ENCODE measurements at regions not wholly inside any gene's neighbourhood (a gene's known extent, or its start where the extent isn't known, plus 50 kb on each side); places are given as distances from the start of the nearest gene placed in this dataset.

DNA sequence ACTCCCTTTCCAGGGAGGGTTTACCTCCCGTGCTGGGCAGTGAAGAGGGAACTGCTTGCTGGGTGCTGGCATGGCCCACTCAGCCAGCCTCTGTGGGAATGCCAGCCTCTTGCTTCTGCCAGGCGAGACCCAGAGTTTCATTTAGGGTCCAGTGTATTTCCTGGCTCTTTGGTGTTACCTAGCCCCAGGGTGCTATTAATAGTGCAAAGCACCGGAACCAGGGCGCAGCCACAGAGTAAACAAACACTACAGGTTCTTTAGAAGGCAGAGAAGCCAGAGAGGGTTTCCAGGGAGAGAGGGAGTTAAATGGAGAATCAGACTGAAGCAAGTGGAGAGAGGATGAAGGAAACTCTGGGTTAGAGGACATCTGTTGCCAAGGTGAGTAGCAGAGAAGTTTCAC is 74.9 kb upstream of the SPATA13 start:
- no peak for DNase-seq

DNA sequence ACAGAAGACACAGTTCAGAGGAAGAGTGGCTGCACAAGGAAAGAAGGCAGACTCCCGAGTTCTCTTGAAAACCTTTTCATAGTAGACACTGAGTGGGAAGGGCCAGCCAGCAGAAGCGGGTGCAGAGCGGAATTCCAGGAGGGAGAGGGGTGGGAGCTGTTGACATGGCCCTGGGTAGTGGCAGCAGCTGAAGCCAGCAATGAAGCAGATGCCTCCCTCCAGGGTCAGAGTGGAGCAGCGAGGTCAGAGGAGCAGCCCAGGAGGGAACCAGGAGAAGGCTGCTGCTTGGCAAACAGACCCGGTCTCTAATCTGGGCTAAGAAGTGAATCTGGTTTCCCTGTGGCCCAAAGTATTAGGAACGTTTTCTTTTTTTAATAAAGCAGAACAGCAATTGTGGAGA is 73.9 kb upstream of the SPATA13 start:
- no peak for DNase-seq

DNA sequence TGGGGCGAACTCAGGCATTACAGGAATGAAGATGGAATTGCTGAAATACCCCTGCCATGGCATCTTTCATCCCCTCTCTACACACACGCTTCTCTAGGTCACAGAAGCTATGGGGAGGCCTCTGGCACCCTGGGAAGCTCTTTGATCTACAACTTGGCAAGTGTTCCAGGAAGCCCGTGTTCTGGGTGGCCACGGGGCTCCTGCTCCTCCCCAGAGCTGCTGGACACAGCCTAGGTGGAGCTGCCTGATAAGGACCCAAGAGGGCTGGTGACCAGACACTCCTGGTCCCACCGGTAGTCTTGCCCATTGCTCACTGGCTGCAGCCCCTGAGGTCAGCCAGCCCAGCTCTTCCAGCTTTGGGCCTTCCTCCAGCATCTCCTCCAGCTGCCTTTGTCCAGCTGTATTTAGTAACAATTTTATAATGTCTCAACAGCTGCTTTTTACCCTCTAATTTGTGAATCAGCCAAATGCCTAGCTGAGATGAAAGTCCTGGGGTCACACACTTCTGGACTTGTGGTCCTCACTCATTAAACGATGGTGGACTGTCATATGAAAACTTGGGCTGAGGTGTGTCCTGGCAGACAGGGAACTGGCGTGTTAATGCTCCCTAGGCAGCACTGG is 72.8 kb upstream of the SPATA13 start:
- no peak for DNase-seq

DNA sequence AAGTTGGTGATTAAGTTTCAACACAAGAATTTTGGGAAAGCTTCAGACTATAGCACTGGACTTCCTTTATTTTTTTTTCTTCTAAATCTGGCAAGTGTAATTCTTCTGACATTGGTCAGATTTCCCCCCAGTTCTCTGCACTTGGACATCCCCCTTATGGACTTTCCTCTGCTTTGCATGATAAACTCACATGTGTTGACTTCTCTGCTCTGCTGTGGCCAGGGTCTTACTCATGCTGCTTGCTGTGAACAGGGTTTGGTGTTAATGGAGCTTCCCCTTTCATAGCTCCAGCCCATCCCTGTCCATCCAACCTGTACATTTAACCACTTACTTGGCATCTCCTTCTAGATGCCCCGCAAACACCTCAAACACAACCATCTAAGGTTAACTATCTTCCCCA is 70.5 kb upstream of the SPATA13 start:
- DNase-seq = no peak

DNA sequence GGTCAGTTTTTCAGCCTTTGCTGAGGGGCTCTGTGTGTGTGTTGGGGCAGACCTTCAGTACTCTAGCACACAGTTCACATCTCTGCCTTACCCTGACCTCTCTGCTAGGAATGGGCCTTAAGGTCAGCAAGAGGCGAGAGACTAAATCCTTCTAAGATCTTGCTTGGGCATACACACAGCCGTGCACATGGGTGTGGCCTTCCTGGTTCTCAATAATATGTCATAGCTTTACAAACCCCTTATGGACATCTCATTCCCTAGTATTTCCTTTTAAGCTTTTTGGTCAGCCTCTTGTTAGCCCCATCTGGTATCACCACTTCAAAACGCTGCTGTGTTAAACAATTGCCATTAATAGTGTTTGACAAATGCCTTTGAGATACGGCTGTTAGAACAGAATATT is 69.4 kb upstream of the SPATA13 start:
- no peak for DNase-seq

DNA sequence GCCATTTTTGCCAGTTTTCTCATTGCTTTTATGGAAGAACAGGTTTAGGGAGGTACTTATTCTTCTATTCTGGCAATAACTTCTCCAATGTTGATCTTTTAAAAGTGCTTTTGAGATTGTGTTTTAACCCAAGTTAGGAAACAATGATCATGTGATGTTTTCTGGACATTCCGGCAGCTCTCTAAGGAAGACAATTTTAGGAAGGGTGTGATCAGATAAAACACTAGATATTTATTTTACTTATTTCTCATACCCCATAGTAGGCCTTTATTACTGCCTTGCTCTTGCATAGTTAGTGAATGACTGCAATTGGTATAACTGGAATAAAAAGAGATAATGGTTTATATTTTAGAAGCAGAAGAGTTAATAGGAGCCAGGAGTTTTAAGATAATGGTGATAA is 68.4 kb upstream of the SPATA13 start:
- DNase-seq = no peak

DNA sequence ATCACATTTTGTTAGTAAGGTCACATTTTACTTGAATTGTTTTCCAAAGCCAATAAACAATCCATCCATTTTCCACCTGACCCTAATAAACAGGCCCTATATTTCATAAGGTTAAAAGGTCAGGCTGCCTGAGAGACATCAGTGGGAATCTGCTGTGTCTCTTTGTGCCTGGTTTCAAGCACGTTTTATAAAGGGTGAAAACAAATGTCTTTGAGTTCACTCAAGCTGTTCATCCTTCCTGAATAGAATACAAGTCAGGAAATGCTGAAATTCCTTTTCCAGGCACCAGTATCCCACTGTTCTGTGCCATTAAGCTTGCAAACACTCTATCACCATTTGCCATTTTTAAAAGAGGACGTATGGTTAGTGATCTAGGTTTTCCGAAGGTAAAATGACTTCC is 67.5 kb upstream of the SPATA13 start:
- DNase-seq = no peak

DNA sequence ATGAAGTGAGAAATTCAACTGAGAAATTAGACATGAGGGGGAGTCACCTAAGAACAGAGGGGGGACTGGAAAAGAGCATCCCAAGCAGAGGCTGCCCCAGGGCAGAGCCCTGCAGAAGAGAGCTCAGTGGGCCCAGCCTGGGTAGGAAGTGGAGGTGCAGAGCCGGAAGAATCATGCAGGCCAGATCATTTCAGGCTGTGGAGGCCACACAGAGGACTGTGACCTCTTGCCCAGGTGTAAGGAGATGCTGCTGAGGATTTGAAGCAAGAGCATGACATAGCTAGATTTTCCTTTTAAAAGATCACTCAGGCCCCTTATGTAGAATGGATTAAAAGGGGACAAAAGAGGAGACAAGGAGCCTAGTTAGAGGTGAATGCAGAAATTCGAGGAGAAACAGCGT is 63.9 kb upstream of the SPATA13 start:
- no peak for DNase-seq

DNA sequence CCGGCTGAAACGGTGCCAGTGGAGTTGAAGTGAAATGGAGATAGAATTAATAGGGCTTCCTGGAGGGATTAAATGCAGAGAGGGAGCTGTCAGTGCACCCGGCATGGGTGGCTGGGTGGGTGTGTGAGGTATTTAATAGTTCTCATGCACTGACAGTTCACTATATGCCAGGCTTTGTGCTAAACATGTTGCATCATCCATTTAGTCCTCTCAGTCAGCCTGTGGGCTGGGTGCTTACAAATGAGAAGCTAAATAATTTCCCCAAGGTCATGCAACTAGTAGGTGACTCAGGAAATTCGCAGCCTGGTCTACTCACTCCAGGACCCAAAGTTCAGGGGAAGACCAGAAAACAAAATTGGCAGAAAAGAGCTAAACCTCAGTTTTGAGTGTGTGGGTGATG is 63.5 kb upstream of the SPATA13 start:
- DNase-seq = no peak

DNA sequence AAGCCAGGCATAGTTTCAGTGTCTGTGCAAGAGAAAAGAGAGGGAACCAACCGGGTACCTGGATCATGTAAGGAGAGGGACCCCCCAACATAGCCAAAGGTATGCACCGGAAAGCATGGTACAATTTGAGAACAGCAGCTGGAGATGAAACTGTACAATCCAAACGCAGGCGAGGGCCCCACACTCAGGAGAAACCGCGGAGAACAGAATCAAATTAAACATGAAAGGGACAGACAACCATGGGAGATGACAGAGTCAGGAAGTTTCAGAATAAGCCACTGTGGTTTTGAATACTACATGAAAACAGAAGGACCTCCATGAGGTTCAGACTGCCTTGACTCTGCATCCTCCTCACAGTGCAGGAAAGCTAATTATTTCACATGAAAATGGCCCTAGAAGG is 62.9 kb upstream of the SPATA13 start:
- no peak for DNase-seq

DNA sequence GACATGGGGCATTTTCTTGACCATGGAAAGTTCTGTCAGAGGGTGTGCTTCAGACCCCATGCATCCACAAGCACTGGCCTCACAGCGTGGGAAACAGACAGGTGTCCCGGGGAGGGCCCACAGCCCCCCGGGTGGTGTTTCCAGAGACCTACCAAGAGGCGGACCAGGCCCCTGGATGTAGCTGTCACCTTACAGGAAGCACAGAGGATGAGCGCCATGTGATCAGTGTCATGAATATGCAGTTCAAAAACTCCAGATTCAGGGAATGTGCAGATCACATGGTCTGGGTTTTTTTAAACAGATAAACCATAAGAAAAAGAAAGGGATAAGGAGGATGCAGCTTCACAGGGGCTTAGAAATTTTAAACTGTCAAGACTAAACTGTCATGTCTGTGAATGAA is 61.0 kb upstream of the SPATA13 start:
- DNase-seq = no peak

DNA sequence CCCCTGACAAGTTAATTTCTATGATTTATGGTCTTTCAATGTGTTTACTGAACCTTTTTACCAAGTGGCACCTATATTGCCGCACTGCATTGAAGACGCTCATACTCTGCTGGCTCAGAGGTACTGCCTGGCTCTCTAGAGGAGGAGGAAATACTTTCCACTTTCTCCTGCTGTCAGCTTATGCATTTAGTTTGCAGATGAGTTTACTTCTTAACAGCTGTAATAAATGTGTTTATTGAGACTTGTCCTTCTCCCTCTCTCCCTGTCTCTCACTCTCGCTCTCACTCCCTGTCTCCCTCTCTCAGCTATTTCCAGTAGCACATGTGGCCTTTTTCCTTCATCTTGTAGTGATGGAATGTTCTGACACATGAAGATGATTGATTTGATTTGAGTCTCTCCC is 60.3 kb upstream of the SPATA13 start:
- no peak for DNase-seq

DNA sequence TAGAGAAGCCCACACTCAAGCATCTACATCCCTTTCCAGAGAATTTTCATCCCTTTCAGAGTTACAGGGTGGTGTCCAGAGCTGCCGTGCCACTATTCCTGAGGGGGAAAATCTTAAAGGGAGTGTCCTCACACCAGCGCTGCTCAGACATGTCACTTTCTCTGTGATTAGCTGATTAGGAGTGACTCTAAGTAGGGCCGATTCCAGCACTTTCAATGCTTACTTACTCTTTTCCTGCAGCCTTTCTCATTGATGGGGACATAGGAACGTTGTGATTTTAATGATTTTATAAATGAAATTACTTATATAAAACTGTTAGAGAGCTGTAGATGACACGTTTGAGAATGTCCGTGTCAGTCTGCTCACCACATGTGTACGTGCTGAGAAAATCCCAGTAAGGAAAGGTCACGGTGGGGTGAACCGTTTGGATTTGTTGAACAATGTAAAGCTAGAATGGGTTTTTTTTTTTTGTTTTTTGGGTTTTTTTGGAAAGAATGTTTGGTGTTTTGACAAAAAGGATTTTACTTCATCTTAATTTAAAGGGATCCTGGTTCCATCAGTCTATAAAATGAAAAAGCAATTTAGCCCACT is 56.6 kb upstream of the SPATA13 start:
- no peak for DNase-seq

DNA sequence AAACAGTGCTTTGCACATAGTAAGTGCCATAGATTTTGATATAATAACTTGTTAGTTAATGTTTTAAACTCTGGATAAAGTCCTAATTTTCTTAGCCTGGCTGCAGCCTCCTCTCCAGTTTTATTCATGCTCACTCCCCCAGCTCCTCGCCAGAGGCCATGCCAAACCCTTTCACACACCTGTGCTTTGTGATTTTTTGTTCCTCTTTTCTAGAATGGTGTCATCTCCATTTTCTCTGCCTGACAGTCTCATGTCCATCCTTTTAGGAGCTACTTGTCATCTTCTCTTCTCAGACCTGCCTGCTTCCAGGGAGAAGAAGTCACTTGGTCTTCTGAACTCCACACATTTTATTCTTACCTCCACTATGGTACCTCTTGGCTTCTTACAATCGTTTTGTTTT is 55.8 kb upstream of the SPATA13 start:
- no peak for DNase-seq

DNA sequence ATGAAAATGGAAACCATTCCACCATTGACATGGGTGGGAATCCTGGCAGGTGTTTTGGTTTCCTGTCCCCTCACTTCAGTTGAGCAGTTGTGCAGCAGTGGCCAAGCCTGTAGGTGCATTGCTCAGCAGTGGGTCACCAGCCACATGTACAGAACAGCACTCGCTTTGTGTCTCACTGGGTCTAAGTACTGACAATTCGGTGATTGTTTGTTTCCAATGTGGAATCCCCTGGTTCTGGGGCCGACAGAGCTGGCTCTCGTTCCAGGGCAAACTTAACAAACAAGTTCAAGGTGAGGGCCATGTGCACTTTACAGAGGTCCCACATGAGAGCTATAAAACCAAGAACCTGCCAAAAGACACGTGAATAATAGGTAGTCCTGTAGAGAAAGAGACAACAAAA is 54.1 kb upstream of the SPATA13 start:
- DNase-seq = no peak

DNA sequence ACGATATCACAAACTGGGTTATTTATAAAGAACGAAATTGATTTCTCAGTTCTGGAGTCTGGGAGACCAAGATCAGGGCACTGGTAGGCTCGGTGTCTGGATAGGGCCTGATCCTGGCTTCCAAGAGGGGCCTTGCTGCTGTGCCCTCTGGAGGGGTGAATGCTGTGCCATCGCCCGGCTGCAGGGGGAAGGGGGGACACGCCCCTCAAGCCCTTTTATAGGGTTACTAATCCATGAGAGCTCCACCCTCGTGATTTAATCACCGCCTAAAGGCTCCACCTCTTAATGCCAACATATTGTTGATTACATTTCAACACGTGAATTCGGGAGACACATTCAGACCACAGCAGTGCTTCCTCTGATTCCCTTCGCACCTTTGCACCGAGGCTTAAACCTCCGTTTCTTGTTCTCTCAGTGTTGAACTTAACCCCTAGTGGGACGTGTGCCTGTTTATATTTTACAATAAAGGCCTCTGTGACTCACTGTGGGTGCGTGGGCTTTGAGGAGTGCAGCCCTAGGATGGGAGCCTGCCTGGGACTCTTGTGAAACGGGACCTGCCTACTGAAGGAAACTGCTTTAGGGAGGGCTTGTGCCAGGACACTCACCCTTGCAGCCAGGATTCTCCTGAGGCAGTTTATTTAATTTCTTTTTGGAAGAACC is 52.4 kb upstream of the SPATA13 start:
- DNase-seq = no peak

DNA sequence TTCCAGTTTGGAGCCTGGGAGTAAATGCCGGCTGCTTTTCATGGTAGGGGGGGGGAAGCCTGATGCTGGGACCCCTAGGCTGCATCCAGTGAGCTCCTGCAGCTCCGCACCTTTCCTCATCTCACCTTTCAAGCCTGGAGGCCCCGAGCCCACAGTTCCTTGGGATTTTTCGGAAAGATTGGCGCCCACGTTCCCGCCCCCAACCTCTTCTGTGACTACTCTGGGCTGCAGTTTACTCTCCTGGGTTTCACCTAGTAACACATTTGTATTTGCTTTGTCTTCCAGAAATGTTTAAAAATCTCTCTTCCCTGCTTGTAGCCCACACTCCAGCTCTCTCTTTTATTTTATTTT is 51.9 kb upstream of the SPATA13 start:
- no peak for DNase-seq

DNA sequence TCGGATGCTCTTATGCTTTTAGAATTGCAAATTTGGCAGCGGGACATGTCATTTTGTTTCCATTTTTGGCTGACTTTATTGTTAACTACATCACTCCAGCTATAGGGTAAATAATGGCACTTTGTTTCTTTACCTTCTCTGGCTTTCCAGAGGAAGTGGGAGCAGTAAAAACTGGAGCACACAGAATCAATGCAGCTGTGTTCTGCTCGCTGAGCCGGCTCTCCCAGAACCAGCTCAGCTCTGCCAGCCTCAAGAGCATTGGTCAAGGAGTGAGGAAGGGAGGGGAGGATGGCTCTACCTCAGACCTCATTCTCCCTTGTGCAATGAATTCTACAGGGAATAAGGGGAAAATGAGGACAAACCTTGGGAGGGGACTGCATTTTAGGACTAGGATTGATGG is 50.5 kb upstream of the SPATA13 start:
- DNase-seq = no peak
